Activated CD4-positive, alpha-beta T cell treated with anti-CD3 and anti-CD28 coated beads, Interleukin-2, amount 10 ng/mL, durations not matched to agents 7 days and 5 days (primary cell): ENCODE measurements at regions not wholly inside any gene's neighbourhood (a gene's known extent, or its start where the extent isn't known, plus 50 kb on each side); places are given as distances from the start of the nearest gene placed in this dataset.
"Not testable (repeated sequence)": the region's sequence is repeated elsewhere in the genome, so short reads cannot be mapped to it uniquely, and the experiment has no call there.

Source experiments
- CTCF ChIA-PET: fragments of 350-600 bp; sonication (Branson Sonifier 250); formaldehyde crosslinking; loops from one replicate; lab custom pipeline; 2021; ENCODE audit warnings: antibody characterized with exemption; lab: Charles Lee
- POLR2A ChIA-PET: fragments of 350-600 bp; sonication (Branson Sonifier 250); formaldehyde crosslinking; loops from one replicate; lab custom pipeline; 2021; ENCODE audit warnings: antibody characterized with exemption; lab: Charles Lee
- DNase-seq: peaks from one replicate; pipeline ENCODE4 v3.0.0-alpha.2; 2020
- H3K27ac Mint-ChIP-seq: one replicate; pipeline ENCODE4 v1.8.0; 2021; ENCODE audit warnings: mild to moderate bottlenecking, moderate library complexity, mixed read lengths
- H3K27me3 Mint-ChIP-seq: one replicate; pipeline ENCODE4 v1.8.0; 2021; ENCODE audit warnings: mixed read lengths
- H3K36me3 Mint-ChIP-seq: one replicate; pipeline ENCODE4 v1.8.0; 2021; ENCODE audit warnings: low read depth, mixed read lengths
- H3K4me1 Mint-ChIP-seq: one replicate; pipeline ENCODE4 v1.8.0; 2021; ENCODE audit warnings: mixed read lengths
- H3K4me3 Mint-ChIP-seq: one replicate; pipeline ENCODE4 v1.8.0; 2021; ENCODE audit warnings: mild to moderate bottlenecking, moderate library complexity, mixed read lengths
- H3K9me3 Mint-ChIP-seq: one replicate; pipeline ENCODE4 v1.8.0; 2021; ENCODE audit warnings: mixed read lengths

DNA sequence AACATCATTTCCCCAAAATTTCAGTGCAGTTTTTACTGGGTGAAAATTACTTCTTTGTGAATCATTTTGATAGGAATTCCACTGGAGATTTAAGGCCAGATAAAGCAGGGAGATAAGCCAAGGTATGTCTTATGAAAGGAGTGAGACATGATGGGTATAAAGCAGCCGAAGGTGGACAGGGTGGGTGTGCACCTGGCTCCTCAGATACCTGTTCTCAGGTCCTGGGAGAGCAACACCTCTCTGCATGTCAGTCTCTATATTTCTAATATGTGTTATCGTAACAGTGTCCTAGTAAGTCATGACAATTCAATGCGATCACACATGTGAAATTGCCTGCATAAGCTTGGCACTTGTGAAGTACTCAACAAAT, 768.8 kb downstream of the RNF144A start:
- H3K27me3 Mint-ChIP-seq: no peaks in the 10 kb centered on the region
- POLR2A ChIA-PET: no interaction called here
- H3K4me3 Mint-ChIP-seq: no peak overlapping the region
- DNase-seq: no peak
- H3K4me1 Mint-ChIP-seq: no peaks in the 10 kb centered on the region
- no peak overlapping the region for H3K27ac Mint-ChIP-seq
- CTCF ChIA-PET: interaction anchor here (1.8 kb wide), 1 partner anchor 17 kb away, joined by 6 read pairs; no protein-coding TSS in a partner anchor
- no peaks in the 10 kb centered on the region for H3K36me3 Mint-ChIP-seq
- H3K9me3 Mint-ChIP-seq: peaks cover 3% of the 10 kb centered on the region

DNA sequence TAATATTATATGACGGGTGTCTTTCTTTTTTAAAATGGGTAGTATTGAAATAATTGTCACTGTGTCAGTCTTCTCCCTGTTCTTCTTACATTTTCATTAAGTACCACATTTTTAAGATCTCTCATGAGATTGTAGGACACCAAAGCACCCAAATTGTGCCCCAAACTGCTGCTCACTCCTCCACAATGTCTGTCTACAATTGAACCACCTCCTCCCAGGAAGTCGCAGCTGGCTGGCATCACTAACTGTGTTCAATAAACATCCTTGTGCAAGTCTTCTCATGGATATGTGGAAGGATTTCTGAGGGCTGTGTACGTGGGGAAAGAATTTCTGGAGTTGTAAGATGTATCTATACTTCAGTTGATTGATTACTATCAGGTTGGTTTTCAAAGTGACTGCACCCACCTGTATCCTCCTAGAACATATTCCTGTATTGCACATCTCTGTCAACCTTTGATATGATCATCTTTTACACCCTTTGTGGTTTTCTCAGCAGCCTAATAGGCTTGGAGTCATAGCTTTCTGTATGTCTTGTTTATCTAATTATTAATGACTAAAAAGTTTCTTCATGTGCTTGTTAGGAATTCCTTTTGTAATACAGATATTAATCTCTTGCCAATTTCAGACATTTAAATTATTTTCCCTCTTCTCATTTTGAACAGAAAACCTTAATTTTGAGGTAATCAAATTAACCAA, 774.9 kb downstream of the RNF144A start:
- DNase-seq: no peak
- POLR2A ChIA-PET: no interaction called here
- Mint-ChIP-seq H3K4me1 (peaks cover 30% of the 10 kb centered on the region), H3K9me3 (peaks cover 3% of the 10 kb centered on the region), H3K36me3 (no peaks in the 10 kb centered on the region), H3K4me3 (no peak overlapping the region), H3K27me3 (no peaks in the 10 kb centered on the region), H3K27ac (no peak overlapping the region)
- CTCF ChIA-PET: interaction anchor here (1.4 kb wide), 1 partner anchor 19 kb away, joined by 4 read pairs; no protein-coding TSS in a partner anchor

DNA sequence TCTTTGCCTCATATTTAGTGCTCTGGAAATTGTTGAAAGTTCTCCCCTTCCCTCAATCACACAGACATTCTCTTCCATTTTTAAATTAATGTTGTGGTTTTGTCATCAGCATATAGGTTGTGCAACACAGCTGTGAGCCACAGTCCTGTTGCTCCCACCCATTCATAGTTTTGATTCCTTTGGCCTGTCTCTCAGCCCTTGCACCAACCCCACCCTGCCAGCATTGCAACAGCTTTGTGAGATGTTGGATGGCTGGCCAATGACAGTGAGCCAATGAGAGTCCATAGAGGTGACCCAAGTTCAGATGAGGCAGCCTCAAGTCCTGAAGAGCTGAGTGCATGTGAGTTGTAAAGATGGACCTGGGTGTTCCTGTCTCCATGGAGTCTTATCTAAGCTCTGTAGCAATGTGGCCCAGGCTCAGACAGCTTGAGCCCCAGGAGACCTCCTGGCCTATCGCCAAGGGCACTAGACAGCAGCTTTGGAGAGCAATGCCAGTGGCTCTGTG, 775.5 kb downstream of the RNF144A start:
- Mint-ChIP-seq H3K36me3 (no peaks in the 10 kb centered on the region), H3K9me3 (peaks cover 3% of the 10 kb centered on the region), H3K27ac (no peak overlapping the region), H3K4me3 (no peak overlapping the region), H3K27me3 (no peaks in the 10 kb centered on the region), H3K4me1 (peaks cover 30% of the 10 kb centered on the region)
- POLR2A ChIA-PET: interaction anchor here (0.6 kb wide), 1 partner anchor 20 kb away, joined by 3 read pairs; no protein-coding TSS in a partner anchor
- CTCF ChIA-PET: interaction anchor here (1.4 kb wide), 1 partner anchor 20 kb away, joined by 4 read pairs; no protein-coding TSS in a partner anchor
- DNase-seq: no peak

DNA sequence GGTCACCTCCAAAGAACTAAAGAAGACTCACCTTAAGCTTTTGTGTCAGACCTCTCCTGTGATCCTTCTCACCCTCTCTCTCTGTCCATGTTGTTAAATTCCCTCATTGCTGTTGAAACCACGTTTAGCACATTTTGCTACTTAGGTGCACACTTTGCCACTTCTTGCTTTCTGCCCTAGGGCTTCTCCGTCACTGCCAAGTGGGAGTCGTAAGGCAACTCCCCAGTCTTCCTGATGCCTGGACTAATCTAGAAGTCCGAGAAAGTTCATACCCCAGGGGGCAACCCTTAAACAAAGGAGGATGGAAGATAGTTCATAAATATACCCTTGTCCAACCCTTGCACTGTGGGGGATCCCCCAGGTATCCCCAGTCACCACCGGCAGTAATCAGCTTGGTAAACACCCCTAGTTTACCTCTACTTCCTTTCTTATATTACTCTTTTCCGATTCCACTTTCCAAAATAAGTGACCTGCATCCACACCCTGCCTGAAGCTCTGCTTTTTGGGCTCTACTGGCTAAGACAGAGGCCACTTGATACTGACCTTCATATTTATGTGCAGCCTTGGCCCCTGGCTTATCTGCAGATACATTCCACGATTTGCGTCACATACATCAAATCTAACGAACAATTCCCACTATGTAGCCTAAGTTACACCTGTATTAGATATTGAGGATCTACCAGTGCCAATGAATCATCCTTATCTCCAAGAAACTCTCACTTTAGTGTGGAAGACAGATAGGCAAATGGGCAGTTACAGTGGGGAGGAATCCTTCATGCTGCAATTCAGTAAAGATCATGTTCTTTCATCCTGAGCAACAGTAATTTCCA, 776.2 kb downstream of the RNF144A start:
- DNase-seq: no peak
- Mint-ChIP-seq H3K4me1 (peaks cover 30% of the 10 kb centered on the region), H3K9me3 (peaks cover 3% of the 10 kb centered on the region), H3K4me3 (no peak overlapping the region), H3K27ac (peak overlapping the region; percentile 52), H3K27me3 (no peaks in the 10 kb centered on the region), H3K36me3 (no peaks in the 10 kb centered on the region)
- POLR2A ChIA-PET: interaction anchor here (0.6 kb wide), 1 partner anchor 20 kb away, joined by 3 read pairs; no protein-coding TSS in a partner anchor
- CTCF ChIA-PET: interaction anchor here (1.4 kb wide), 1 partner anchor 21 kb away, joined by 4 read pairs; no protein-coding TSS in a partner anchor

- no peak for DNase-seq
- Mint-ChIP-seq H3K36me3 (peaks cover 3% of the 10 kb centered on the region), H3K4me3 (no peak overlapping the region), H3K27me3 (no peaks in the 10 kb centered on the region), H3K27ac (peak overlapping the region; percentile 52), H3K9me3 (peaks cover 3% of the 10 kb centered on the region), H3K4me1 (peaks cover 30% of the 10 kb centered on the region)
- CTCF ChIA-PET: interaction anchor here (0.8 to 1.9 kb wide), 5 partner anchors 14 to 483 kb away, joined by 3 to 5 read pairs (median 3); no protein-coding TSS in a partner anchor
- POLR2A ChIA-PET: no interaction called here
Observed at GRCh38 chr2:7694076-7694985, 777.1 kb downstream of the RNF144A start.

- H3K4me3 Mint-ChIP-seq, DNase-seq, H3K27ac Mint-ChIP-seq, H3K9me3 Mint-ChIP-seq, H3K27me3 Mint-ChIP-seq, H3K36me3 Mint-ChIP-seq, POLR2A ChIA-PET: not testable (repeated sequence)
- H3K4me1 Mint-ChIP-seq: peaks cover 30% of the 10 kb centered on the region
- CTCF ChIA-PET: interaction anchor here (1.1 to 1.3 kb wide), 2 partner anchors 10 to 58 kb away, joined by 3 read pairs; no protein-coding TSS in a partner anchor
Observed at GRCh38 chr2:7696556-7696955, 779.3 kb downstream of the RNF144A start.

GRCh38 chr2:7697052-7697451, 779.8 kb downstream of the RNF144A start:
- POLR2A ChIA-PET: no interaction called here
- peaks cover 28% of the 10 kb centered on the region for H3K4me1 Mint-ChIP-seq

DNA sequence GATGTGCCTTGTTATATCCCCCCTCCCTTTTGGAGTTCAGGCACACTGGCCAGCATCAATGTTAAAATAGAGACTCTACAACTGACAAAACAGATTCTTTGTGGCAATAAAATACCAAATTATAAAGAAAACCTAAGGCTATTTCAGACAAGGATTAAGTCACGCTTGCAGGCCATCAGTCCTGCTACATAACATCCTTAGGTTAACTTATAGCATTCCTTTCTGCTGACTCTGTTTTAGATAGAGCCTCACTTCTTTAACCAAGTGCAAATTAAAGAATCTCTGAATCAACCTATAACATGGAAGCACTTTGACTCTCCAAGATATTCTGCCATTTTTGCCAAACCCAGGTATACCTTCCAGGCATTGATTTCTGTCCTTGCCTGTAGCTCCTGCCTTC, 784.6 kb downstream of the RNF144A start:
- Mint-ChIP-seq H3K9me3 (peaks cover 3% of the 10 kb centered on the region), H3K27ac (no peak overlapping the region), H3K4me3 (no peak overlapping the region), H3K4me1 (peaks cover 7% of the 10 kb centered on the region), H3K27me3 (no peaks in the 10 kb centered on the region), H3K36me3 (peaks cover 5% of the 10 kb centered on the region)
- ChIA-PET CTCF (no interaction called here), POLR2A (no interaction called here)
- no peak for DNase-seq

More at GRCh38 chr2:7697052-7697451, 779.8 kb downstream of the RNF144A start:
- DNase-seq: no peak
- Mint-ChIP-seq H3K27ac (no peak overlapping the region), H3K36me3 (peaks cover 3% of the 10 kb centered on the region), H3K4me3 (no peak overlapping the region), H3K27me3 (no peaks in the 10 kb centered on the region), H3K9me3 (peaks cover 6% of the 10 kb centered on the region)
- CTCF ChIA-PET: interaction anchor here (1.3 kb wide), 1 partner anchor 10 kb away, joined by 3 read pairs; no protein-coding TSS in a partner anchor

- Mint-ChIP-seq H3K36me3 (peaks cover 6% of the 10 kb centered on the region), H3K9me3 (peaks cover 4% of the 10 kb centered on the region)
- POLR2A ChIA-PET: no interaction called here
Observed at GRCh38 chr2:7703048-7703447, 785.8 kb downstream of the RNF144A start.

GRCh38 chr2:7703543-7704144, 786.4 kb downstream of the RNF144A start:
- Mint-ChIP-seq H3K4me3 (no peak overlapping the region), H3K4me1 (peaks cover 7% of the 10 kb centered on the region), H3K27ac (no peak overlapping the region), H3K36me3 (peaks cover 6% of the 10 kb centered on the region), H3K27me3 (no peaks in the 10 kb centered on the region), H3K9me3 (peaks cover 4% of the 10 kb centered on the region)
- CTCF ChIA-PET: no interaction called here
- POLR2A ChIA-PET: no interaction called here
- no peak for DNase-seq

More at GRCh38 chr2:7703048-7703447, 785.8 kb downstream of the RNF144A start:
- Mint-ChIP-seq H3K4me3 (no peak overlapping the region), H3K27ac (no peak overlapping the region), H3K27me3 (no peaks in the 10 kb centered on the region), H3K4me1 (peaks cover 7% of the 10 kb centered on the region)
- CTCF ChIA-PET: no interaction called here
- no peak for DNase-seq

GRCh38 chr2:7704296-7704865, 787.2 kb downstream of the RNF144A start:
- CTCF ChIA-PET: no interaction called here
- Mint-ChIP-seq H3K9me3 (peaks cover 4% of the 10 kb centered on the region), H3K36me3 (peaks cover 4% of the 10 kb centered on the region), H3K4me1 (peaks cover 7% of the 10 kb centered on the region), H3K27ac (no peak overlapping the region), H3K27me3 (no peaks in the 10 kb centered on the region), H3K4me3 (no peak overlapping the region)
- POLR2A ChIA-PET: no interaction called here
- DNase-seq: no peak
